K562 (cell line): ENCODE measurements at regions not wholly inside any gene's neighbourhood (a gene's known extent, or its start where the extent isn't known, plus 50 kb on each side); places are given as distances from the start of the nearest gene placed in this dataset.
"Not testable (repeated sequence)": the region's sequence is repeated elsewhere in the genome, so short reads cannot be mapped to it uniquely, and the experiment has no call there.

ENCODE experiments used
- ATAC-seq: fragments of 200-7000 bp; cut with Tn5 transposase; 3 replicates; pipeline ENCODE4 v1.9.1; 2020; ENCODE audit warnings: moderate library complexity
- BruUV-seq: library from RNA; stranded (reverse); fragments of 400-500 nt; replicated peaks from 2 replicates; lab custom pipeline; 2021; lab: Mats Ljungman, UMichigan
- CTCF ChIA-PET: fragments of 300-600 bp; formaldehyde crosslinking; extraction: SDS; loops from one replicate; lab custom pipeline; 2021; ENCODE audit warnings: low intra/inter-chr PET ratio; lab: Yijun Ruan, JAX
- POLR2A ChIA-PET: fragments of 300-600, 350-650 bp; sonication (Branson Sonifier 250); formaldehyde crosslinking; extraction: SDS; loops from one replicate; lab custom pipeline; 2021; ENCODE audit warnings: antibody characterized with exemption, inconsistent platforms; lab: Yijun Ruan, JAX
- DNase-seq, 4 experiments: peaks; one replicate each; pipeline versions ENCODE4 v3.0.0 to v3.0.0-alpha.2; 2011 to 2018; ENCODE audit warnings: low spot score in 3 of 4, mixed read lengths in 3 of 4; ENCODE audit errors: extremely low read depth in 1 of 4
- FAIRE-seq: peaks from 2 replicates; lab custom pipeline; 2011; peaks lifted over from hg19 to GRCh38; lab: Jason Lieb, UNC
- H2AFZ ChIP-seq: 2 replicates; pipeline ENCODE4 v1.6.0; 2011; ENCODE audit warnings: low read depth, low read length, control low read depth, inconsistent platforms
- H3K27ac ChIP-seq: fragments of 200-600 bp; 3 replicates; pipeline ENCODE4 v1.8.0; 2011; ENCODE audit warnings: low read depth, mild to moderate bottlenecking, control low read depth, inconsistent platforms, low read length, moderate library complexity, mixed read lengths; ENCODE audit errors: extremely low read depth
- H3K27me3 ChIP-seq, 2 experiments: fragments of 300-600 bp in 1 of 2; 2 replicates in 1 of 2; 3 replicates in 1 of 2; pipeline versions ENCODE4 v1.6.0 to v1.8.0; 2011; ENCODE audit warnings: inconsistent platforms in 2 of 2, low read length in 2 of 2, mild to moderate bottlenecking in 1 of 2, mixed read lengths in 1 of 2, moderate library complexity in 1 of 2; ENCODE audit not compliant: control insufficient read depth in 2 of 2, insufficient read depth in 2 of 2
- H3K36me3 ChIP-seq: fragments of 300-600 bp; 3 replicates; pipeline ENCODE4 v1.8.0; 2011; ENCODE audit warnings: mild to moderate bottlenecking, low read length, inconsistent platforms; ENCODE audit not compliant: control insufficient read depth, insufficient read depth
- H3K4me1 ChIP-seq, 2 experiments: fragments of 200-600 bp in 1 of 2; replicated peaks in 1 of 2; 2 replicates in 1 of 2; 3 replicates in 1 of 2; pipeline versions ENCODE4 v1.5.1 to v1.8.0; 2011; ENCODE audit warnings: inconsistent platforms in 2 of 2, low read length in 2 of 2, mild to moderate bottlenecking in 1 of 2, mixed read lengths in 1 of 2, moderate library complexity in 1 of 2; ENCODE audit not compliant: control insufficient read depth in 2 of 2, insufficient read depth in 2 of 2
- H3K4me2 ChIP-seq: 2 replicates; pipeline ENCODE4 v1.6.1; 2011; ENCODE audit warnings: low read length, control low read depth, inconsistent platforms, mixed read lengths; ENCODE audit not compliant: insufficient read depth
- H3K4me3 ChIP-seq: fragments of 200-600 bp; sonication (generic), shearing (Covaris generic); 2 replicates; pipeline ENCODE4 v1.5.1; 2016; ENCODE audit warnings: control low read depth, inconsistent platforms
- H3K79me2 ChIP-seq: fragments of 200-600 bp; 3 replicates; pipeline ENCODE4 v1.8.0; 2011; ENCODE audit warnings: low read length, inconsistent platforms; ENCODE audit not compliant: control insufficient read depth, insufficient read depth
- H3K9ac ChIP-seq, 2 experiments: 2 replicates each; pipeline versions ENCODE4 v1.6.0 to v1.6.1; 2011; ENCODE audit warnings: low read depth in 2 of 2, low read length in 2 of 2, control low read depth in 1 of 2, inconsistent platforms in 1 of 2, mild to moderate bottlenecking in 1 of 2, mixed read lengths in 1 of 2; ENCODE audit not compliant: insufficient read depth in 1 of 2
- H3K9me1 ChIP-seq: one replicate; pipeline ENCODE4 v1.6.0; 2011; ENCODE audit warnings: inconsistent platforms, mild to moderate bottlenecking, low read length, moderate library complexity; ENCODE audit not compliant: control insufficient read depth, insufficient read depth
- H3K9me3 ChIP-seq: replicated peaks from 2 replicates; pipeline ENCODE4 v1.5.1; 2011; ENCODE audit warnings: low read depth, low read length, inconsistent platforms; ENCODE audit not compliant: control insufficient read depth, insufficient read depth
- H4K20me1 ChIP-seq: replicated peaks from 2 replicates; pipeline ENCODE4 v1.6.1; 2011; ENCODE audit warnings: low read length, inconsistent platforms, mixed read lengths; ENCODE audit not compliant: control insufficient read depth, insufficient read depth
- WGBS: fragments of 100-300 bp; shearing (Covaris generic); methylation state at CpG from one replicate; pipeline ENCODE4 v1.1.6; 2016; ENCODE audit warnings: low coverage, mixed read lengths; ENCODE audit not compliant: insufficient coverage; ENCODE audit errors: missing lambda C conversion rate; 5-methylcytosine and 5-hydroxymethylcytosine counted together
- in situ Hi-C: fragments of 300-500 bp; cut with MboI; formaldehyde crosslinking; loops from 4 replicates; pipeline ENCODE4 v1.15.0; 2018; ENCODE audit warnings: inconsistent platforms, mixed read lengths
- intact Hi-C: fragments of 100-400 bp; cut with micrococcal nuclease; formaldehyde crosslinking; loops from 2 replicates; pipeline ENCODE4 v1.14.2; 2022

GRCh38 chr1:121051161-121051790, 132.9 kb downstream of the FAM72B start:
- WGBS: 87% methylated on average over 7 of the region's 40 CpGs
- CTCF ChIA-PET: not testable (repeated sequence)

GRCh38 chr1:121052081-121052660, 132.0 kb downstream of the FAM72B start:
- intact Hi-C loops, DNase-seq, H3K4me1 ChIP-seq, H3K9me1 ChIP-seq, ATAC-seq, CTCF ChIA-PET, POLR2A ChIA-PET, H3K79me2 ChIP-seq, H3K27ac ChIP-seq, in situ Hi-C loops, H2AFZ ChIP-seq, FAIRE-seq, H3K36me3 ChIP-seq, H3K4me2 ChIP-seq, BruUV-seq, H4K20me1 ChIP-seq, H3K4me3 ChIP-seq, H3K27me3 ChIP-seq, H3K9me3 ChIP-seq, H3K9ac ChIP-seq: not testable (repeated sequence)
- 82% methylated on average over 14 of the region's 34 CpGs for WGBS

More at GRCh38 chr1:121051161-121051790, 132.9 kb downstream of the FAM72B start:
- POLR2A ChIA-PET, H3K9ac ChIP-seq, intact Hi-C loops, BruUV-seq, H4K20me1 ChIP-seq, H3K4me1 ChIP-seq, ATAC-seq, H3K79me2 ChIP-seq, H3K4me3 ChIP-seq, H3K36me3 ChIP-seq, H3K27ac ChIP-seq, H3K27me3 ChIP-seq, H3K9me1 ChIP-seq, FAIRE-seq, in situ Hi-C loops, DNase-seq, H3K9me3 ChIP-seq, H2AFZ ChIP-seq, H3K4me2 ChIP-seq: not testable (repeated sequence)
